ENCODE measurements at regions not wholly inside any gene's neighbourhood (a gene's known extent, or its start where the extent isn't known, plus 50 kb on each side); places are given as distances from the start of the nearest gene placed in this dataset.

- Histone ChIP-seq H3K4me3 (no peak overlapping the region), H3K79me2 (ENCODE audit: control insufficient read depth, insufficient read depth, low read length) (no peaks in the 10 kb centered on the region), H3K9ac (ENCODE audit: insufficient read depth in 1 of 2, low read depth in 2 of 2, low read length in 2 of 2) (no peak overlapping the region), H3K9me1 (ENCODE audit: control insufficient read depth, insufficient read depth, low read length) (no peaks in the 10 kb centered on the region), H3K4me1 (replicated peaks in 1 of 2; ENCODE audit: control insufficient read depth in 2 of 2, insufficient read depth in 2 of 2, low read length in 2 of 2) (no peaks in the 10 kb centered on the region), H4K20me1 (replicated peaks; ENCODE audit: control insufficient read depth, insufficient read depth, low read length) (peaks cover 4% of the 10 kb centered on the region; the same call in 1 of the 2 replicates), H3K27me3 (ENCODE audit: control insufficient read depth in 2 of 2, insufficient read depth in 2 of 2, low read length in 2 of 2) (peaks cover 11 to 33% of the 10 kb centered on the region in 2 experiments), H3K36me3 (ENCODE audit: control insufficient read depth, insufficient read depth, low read length) (no peaks in the 10 kb centered on the region), H3K9me3 (replicated peaks; ENCODE audit: control insufficient read depth, insufficient read depth, low read depth, low read length) (no peaks in the 10 kb centered on the region), H3K27ac (ENCODE audit: extremely low read depth, low read depth, low read length) (no peak overlapping the region), H3K4me2 (ENCODE audit: insufficient read depth, low read length) (no peak overlapping the region), H2AFZ (ENCODE audit: low read depth, low read length) (no peak overlapping the region)
- DNase-seq (ENCODE audit: extremely low read depth in 1 of 4, low spot score in 3 of 4), result peak; percentile 85 to 95 (median 90)
- no TSS peak for BruUV-seq (replicated peaks)
- intact Hi-C loops (cut with micrococcal nuclease) (loop anchor here (1.0 kb wide), 2 partner anchors 109 to 146 kb away; no protein-coding TSS in a partner anchor), in situ Hi-C loops (cut with MboI) (loop anchor here (5.0 to 10.0 kb wide), 3 partner anchors 112 to 770 kb away; no protein-coding TSS in a partner anchor)
- peak; percentile 97 for ATAC-seq
- POLR2A ChIA-PET, result interaction anchor here (0.7 to 1.0 kb wide), 2 partner anchors 9 to 10 kb away, joined by 3 to 4 read pairs; no protein-coding TSS in a partner anchor
- 12% methylated on average over 19 of the region's 19 CpGs for WGBS (ENCODE audit: insufficient coverage, low coverage, missing lambda C conversion rate)
- FAIRE-seq, result peak; percentile 59
- CTCF ChIA-PET (ENCODE audit: low intra/inter-chr PET ratio), result interaction anchor here (0.6 to 6.1 kb wide), 10 partner anchors 101 to 1843 kb away, joined by 3 to 85 read pairs (median 4); no protein-coding TSS in a partner anchor
- TF ChIP-seq ZBTB1 (CRISPR knock-in tag; IDR thresholded peaks at IDR 0.05; ENCODE audit: borderline replicate concordance, low read depth), result no peak
- no peak for TF ChIP-seq NFIC (IDR thresholded peaks at IDR 0.05)
- no peak for TF ChIP-seq SRSF3 (IDR thresholded peaks at IDR 0.05; ENCODE audit: insufficient read depth, low read length)
- no peak for TF ChIP-seq ZNF561 (CRISPR knock-in tag; conservative IDR thresholded peaks at IDR 0.05)
- TF ChIP-seq E2F8 (IDR thresholded peaks at IDR 0.05; ENCODE audit: low read depth, partially characterized antibody), result no peak
- no peak for TF ChIP-seq RBM34 (IDR thresholded peaks at IDR 0.05; ENCODE audit: borderline replicate concordance, insufficient read depth, low read length)
- no peak for TF ChIP-seq ETV5 (CRISPR knock-in tag; IDR thresholded peaks at IDR 0.05; ENCODE audit: low read depth)
- no peak for TF ChIP-seq SETDB1 (IDR thresholded peaks at IDR 0.05; ENCODE audit: low read length)
- TF ChIP-seq YY1 (IDR thresholded peaks at IDR 0.05; ENCODE audit: borderline replicate concordance in 1 of 3, control insufficient read depth in 1 of 3, extremely low read depth in 1 of 3, insufficient read depth in 3 of 3, insufficient read length in 1 of 3, insufficient replicate concordance in 2 of 3, low read depth in 1 of 3, low read length in 2 of 3), result peak in 1 of 3 experiments; percentile 53
- TF ChIP-seq, protein P1, sequence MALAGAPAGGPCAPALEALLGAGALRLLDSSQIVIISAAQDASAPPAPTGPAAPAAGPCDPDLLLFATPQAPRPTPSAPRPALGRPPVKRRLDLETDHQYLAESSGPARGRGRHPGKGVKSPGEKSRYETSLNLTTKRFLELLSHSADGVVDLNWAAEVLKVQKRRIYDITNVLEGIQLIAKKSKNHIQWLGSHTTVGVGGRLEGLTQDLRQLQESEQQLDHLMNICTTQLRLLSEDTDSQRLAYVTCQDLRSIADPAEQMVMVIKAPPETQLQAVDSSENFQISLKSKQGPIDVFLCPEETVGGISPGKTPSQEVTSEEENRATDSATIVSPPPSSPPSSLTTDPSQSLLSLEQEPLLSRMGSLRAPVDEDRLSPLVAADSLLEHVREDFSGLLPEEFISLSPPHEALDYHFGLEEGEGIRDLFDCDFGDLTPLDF (CRISPR knock-in tag; IDR thresholded peaks at IDR 0.05), result no peak
- no peak for TF ChIP-seq KAT2B (IDR thresholded peaks at IDR 0.05; ENCODE audit: low read depth, low read length)
- no peak for TF ChIP-seq EZH2 (IDR thresholded peaks at IDR 0.05; ENCODE audit: borderline replicate concordance, low read depth, low read length)
- TF ChIP-seq BCOR (IDR thresholded peaks at IDR 0.05), result no peak
- TF ChIP-seq RBM17 (IDR thresholded peaks at IDR 0.05; ENCODE audit: borderline replicate concordance, low read depth, low read length), result no peak
- no peak for TF ChIP-seq NFATC3 (IDR thresholded peaks at IDR 0.05)
- peak; percentile 77; the same call in 1 of the 2 replicates for TF ChIP-seq MYNN (IDR thresholded peaks at IDR 0.05)
- no peak for TF ChIP-seq MYNN (CRISPR knock-in tag; IDR thresholded peaks at IDR 0.05)
Measured at GRCh38 chr7:131654668-131655326, 98.4 kb upstream of the PODXL start.
